GM19463 (cell line): ENCODE measurements at regions not wholly inside any gene's neighbourhood (a gene's known extent, or its start where the extent isn't known, plus 50 kb on each side); places are given as distances from the start of the nearest gene placed in this dataset.

ENCODE experiments used
- ATAC-seq: cut with Tn5 transposase; IDR thresholded peaks from one replicate; pipeline ENCODE4 v1.9.1; 2021; ENCODE audit warnings: mild to moderate bottlenecking, moderate library complexity; ENCODE audit not compliant: unreplicated experiment

DNA sequence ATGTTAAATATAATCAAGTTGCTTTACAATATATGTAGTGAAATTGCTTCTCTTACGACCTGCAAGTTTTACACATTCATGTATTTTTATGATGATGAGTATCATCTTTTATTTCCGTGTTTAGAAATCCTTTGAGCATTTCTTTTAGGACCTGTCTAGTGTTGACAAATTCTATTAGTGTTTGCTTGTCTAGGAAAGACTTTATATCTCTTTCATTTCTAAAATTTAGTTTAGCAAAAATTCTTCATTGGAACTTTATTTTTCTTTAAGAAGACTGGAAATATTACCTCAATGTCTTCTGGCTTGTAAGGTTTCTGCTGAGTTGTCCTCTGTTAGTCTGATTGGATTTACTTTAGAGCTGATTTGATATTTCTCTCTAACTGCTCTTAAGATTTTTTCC is 920.9 kb upstream of the CTNND2 start:
- no peak for ATAC-seq

DNA sequence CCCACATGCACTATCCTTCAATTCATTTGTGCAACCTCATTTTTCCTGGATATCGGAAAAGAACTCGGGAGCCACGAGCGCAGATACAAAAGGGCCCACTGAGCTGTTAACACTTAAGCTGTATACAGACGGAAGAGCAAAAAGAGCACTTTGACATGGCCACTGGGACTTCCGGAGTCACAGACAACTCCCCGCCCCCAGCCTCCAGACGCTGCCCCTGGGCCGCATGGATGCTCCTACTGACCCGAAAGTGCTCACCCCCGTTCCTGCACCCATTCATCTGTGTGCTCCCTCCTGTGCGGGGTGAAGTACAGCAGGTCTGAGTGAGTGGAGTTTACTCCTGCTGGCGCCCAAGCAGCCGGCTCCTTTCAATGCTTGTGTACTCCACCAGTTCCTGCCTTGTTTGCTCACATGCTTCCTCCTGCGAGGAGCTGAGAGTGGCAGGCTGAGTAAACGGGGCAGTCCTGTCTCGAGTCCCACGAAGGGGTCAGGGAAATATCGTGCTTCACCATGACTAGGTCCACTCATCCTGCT is 901.0 kb upstream of the CTNND2 start:
- ATAC-seq = no peak

- no peak for ATAC-seq
These were observed 894.9 kb upstream of the CTNND2 start for GRCh38 chr5:12799165-12799564.

GRCh38 chr5:12795333-12795663 is 891.1 kb upstream of the CTNND2 start:
- ATAC-seq = no peak

GRCh38 chr5:12794476-12795332 is 890.5 kb upstream of the CTNND2 start:
- no peak for ATAC-seq

- no peak for ATAC-seq
These were observed 889.1 kb upstream of the CTNND2 start for GRCh38 chr5:12793373-12793772.

DNA sequence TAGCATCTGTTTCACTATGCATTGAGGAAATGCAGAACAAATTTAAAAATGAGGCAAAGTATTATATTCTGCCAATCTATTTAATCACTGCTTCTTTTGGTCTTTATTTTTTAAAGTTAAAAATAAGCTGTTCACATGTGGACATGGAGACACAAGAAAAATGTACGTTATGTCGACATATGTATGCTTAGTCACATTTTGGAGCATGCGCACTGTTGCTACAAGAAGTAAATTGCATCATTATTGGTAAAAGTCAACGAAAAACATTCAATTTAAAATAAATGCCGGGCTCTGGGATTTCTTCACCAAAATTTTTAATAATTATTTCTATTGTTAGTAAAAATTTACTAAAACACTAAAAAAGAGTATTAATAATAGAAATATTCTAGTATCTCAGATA is 876.3 kb upstream of the CTNND2 start:
- no peak for ATAC-seq

DNA sequence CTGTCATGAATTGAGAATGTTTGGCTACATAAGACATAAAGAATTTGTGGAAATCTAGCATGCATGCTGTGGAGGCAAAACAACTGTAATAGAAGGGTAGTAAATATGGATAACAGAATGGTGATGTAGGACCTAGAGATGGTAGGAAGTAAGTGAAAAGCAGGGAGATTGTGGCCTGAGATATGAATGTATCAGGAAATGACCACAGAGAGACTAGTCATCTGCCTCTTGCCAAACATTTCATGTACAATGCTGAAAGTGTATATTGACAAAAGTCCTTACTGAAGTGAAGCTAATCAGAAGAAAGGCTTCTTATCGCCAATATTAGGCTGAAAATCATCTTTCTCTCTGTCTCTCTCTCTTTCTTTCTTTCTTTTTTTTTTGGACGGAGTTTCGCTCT is 873.1 kb upstream of the CTNND2 start:
- no peak for ATAC-seq

DNA sequence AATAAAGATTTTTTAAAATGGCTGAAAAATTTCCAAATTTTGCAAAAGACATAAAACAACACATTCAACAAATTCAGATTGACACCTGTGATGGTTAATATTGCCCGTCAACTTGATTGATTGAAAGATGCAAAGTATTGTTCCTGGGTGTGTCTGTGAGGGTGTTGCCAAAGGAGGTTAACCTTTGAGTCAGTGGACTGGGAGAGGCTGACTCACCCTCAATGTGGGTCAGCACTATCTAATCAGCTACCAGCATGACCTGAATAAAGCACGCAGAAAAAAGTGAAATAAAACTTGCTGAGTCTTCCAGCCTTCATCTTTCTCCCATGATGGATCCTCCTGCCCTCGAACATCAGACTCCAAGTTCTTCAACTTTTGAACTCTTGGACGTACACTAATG is 868.0 kb upstream of the CTNND2 start:
- no peak for ATAC-seq

DNA sequence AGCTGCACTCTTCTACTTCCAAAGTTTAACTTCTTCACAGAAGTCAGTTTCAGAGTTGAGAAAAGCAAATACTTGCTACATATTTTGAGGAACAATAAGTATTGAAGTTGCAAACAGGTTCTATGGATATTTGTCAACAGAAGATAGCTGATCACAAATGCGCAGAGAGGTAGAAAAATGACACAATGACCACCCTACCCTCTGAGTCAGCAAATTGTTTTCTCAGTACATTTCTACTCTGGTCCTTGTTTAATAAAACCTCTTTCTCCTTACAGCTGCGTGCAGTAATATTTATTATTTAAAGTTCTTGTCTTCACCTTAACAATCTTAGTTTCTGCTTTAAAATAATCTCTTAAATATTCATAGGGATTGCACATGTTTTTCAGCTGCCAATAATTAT is 855.1 kb upstream of the CTNND2 start:
- no peak for ATAC-seq

DNA sequence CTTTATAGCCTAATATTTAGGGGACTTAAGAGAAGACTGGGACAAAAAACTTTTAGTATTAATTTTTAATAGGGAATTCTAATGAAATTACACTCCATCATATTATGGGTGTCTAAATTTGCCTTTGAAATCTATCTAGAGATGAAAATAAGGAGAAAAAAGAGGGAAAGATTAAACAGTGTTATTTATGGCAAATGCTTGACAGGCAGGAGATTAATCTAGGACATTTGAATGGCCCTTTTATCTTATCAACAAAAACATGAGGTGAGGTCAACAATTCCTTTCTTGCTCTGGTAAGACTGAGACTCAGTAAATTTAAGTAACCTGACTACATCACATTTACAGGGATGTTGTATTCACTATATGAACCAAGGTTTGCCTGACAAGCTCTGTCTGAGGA is 852.8 kb upstream of the CTNND2 start:
- no peak for ATAC-seq

DNA sequence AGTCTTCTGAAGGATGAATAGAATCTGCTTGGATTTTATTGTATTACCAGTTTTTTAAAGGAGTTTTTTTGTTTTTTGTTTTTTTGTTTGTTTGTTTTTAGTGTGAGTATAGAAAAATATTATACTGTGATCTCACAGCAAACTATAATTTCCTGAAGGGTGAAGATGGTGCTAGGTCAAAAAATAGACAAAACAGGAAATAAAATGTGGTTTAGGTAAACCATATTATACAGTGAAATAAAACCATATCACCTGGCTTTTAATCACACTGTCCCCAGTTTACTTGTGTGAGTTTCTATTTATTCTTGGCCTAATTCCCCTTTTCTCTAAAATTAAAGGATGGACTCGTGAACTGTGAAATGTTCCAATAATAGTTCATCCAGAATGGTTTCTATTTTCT is 841.3 kb upstream of the CTNND2 start:
- no peak for ATAC-seq

DNA sequence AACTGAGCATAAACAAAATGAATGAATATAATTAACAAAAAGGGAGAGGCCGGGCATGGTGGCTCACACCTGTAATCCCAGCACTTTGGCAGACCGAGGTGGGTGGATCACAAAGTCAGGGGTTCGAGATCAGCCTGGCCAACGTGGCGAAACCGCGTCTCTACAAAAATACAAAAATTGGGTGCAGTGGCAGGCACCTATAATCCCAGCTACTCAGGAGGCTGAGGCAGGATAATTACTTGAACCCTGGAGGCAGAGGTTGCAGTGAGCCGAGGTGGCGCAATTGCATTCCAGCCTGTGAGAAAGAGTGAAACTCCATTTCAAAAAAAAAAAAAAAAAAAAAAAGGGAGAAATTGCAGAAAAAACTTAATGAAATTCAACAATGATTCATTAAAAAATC is 839.3 kb upstream of the CTNND2 start:
- ATAC-seq = no peak

- ATAC-seq = no peak
These were observed 826.1 kb upstream of the CTNND2 start for GRCh38 chr5:12730354-12730753.

DNA sequence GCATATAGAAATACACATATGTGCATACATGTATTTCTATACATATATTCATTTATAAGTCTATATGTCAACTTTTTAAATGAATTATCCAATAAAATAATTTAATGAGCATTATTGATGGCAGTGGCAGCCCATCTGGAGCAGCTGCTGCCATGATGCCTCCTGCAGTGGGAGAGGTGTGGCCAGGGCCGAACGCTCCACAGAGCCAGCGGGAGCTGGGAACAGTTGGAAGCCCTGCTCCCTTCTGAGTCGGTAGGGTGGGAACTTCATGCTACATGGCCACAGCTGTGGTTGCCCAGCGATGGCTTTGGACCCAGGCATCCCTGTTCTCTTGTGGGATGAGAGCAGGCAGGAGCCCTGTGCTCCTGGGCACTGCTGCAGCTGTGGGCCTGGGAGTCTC is 812.4 kb upstream of the CTNND2 start:
- ATAC-seq = no peak

- no peak for ATAC-seq
These were observed 803.3 kb upstream of the CTNND2 start for GRCh38 chr5:12707560-12707959.

DNA sequence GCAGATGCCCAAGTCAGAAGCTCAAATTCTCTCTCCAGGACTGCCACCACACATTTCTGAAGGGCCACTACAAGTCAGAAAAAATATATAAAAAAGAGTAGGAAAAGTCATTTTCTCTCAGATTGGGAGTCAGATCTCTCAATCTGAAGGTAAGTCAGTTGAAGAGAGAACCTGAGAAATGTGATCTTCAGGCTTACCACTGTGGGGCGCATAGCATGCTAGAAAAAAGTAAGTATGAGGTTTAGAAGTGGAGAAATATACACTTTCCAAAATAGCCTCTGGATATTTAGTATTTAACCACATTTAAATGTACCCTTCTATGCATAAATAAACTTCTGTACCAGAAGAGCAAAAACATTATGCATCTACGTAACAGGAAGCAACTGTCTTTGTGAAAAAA is 800.7 kb upstream of the CTNND2 start:
- no peak for ATAC-seq

- no peak for ATAC-seq
These were observed 799.0 kb upstream of the CTNND2 start for GRCh38 chr5:12703254-12703653.

GRCh38 chr5:12695651-12696050 is 791.4 kb upstream of the CTNND2 start:
- ATAC-seq = no peak

- no peak for ATAC-seq
These were observed 787.1 kb upstream of the CTNND2 start for GRCh38 chr5:12691330-12691729.

DNA sequence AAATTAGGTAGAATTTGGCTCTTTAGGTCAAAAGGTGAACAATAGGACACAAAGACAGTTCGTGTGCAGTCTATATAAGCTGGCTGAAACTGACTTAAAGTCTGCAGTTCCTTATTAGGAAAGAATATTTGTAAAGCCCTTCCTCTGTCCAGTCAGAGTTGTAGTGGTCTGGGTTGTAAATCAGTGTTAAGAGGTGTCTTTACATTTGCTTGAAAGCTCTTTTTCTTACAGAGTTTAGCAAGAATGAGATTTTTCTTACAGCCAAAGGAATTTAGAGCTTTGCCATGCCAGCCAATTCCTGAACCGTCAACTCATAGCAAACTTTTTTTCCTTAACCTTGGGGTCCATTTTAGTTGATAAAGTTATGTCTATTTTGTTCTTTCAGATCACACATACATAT is 786.1 kb upstream of the CTNND2 start:
- no peak for ATAC-seq

- no peak for ATAC-seq
These were observed 779.0 kb upstream of the CTNND2 start for GRCh38 chr5:12683249-12683648.

DNA sequence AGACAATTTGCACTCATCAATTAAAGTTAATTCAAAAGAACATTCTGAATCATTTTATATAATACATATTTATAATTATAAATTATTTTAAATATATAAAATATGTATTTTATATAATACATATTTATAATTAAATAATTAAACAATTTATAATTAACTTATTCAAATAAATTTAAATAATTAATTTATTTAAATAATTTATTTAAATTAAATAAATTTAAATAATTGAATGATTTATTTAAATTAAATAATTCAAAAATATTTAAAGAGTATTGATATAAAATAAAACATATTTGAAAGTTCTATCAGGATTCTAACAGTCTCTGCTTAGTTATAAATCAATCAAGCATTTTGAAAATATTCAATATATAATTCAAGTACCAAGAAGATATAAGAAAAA is 775.5 kb upstream of the CTNND2 start:
- no peak for ATAC-seq
